ENCODE measurements at regions not wholly inside any gene's neighbourhood (a gene's known extent, or its start where the extent isn't known, plus 50 kb on each side); places are given as distances from the start of the nearest gene placed in this dataset.
"Not testable (repeated sequence)": the region's sequence is repeated elsewhere in the genome, so short reads cannot be mapped to it uniquely, and the experiment has no call there.

DNA sequence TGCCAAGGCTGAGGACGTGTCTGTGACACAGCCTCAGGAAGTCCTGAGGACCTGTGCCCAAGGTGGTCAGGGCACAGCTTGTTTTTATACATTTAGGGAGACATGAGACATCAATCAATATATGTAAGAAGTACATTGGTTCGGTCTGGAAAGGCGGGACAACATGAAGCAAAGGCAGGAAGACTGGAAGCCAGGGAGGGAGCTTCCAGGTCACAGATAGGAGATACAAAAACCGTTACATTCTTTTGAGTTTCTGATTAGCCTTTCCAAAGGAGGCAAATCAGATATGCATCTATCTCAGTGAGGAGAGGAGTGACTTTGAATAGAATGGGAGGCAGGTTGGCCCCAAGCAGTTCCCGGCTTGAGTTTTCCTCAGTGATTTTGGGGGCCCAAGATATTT, 127.1 kb upstream of the SGCG start:
- TF ChIP-seq, protein P1, sequence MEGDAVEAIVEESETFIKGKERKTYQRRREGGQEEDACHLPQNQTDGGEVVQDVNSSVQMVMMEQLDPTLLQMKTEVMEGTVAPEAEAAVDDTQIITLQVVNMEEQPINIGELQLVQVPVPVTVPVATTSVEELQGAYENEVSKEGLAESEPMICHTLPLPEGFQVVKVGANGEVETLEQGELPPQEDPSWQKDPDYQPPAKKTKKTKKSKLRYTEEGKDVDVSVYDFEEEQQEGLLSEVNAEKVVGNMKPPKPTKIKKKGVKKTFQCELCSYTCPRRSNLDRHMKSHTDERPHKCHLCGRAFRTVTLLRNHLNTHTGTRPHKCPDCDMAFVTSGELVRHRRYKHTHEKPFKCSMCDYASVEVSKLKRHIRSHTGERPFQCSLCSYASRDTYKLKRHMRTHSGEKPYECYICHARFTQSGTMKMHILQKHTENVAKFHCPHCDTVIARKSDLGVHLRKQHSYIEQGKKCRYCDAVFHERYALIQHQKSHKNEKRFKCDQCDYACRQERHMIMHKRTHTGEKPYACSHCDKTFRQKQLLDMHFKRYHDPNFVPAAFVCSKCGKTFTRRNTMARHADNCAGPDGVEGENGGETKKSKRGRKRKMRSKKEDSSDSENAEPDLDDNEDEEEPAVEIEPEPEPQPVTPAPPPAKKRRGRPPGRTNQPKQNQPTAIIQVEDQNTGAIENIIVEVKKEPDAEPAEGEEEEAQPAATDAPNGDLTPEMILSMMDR (conservative IDR thresholded peaks at IDR 0.05 in 1 of 2, IDR thresholded peaks at IDR 0.05 in 1 of 2; ENCODE audit: extremely low read depth in 1 of 2, insufficient read depth in 1 of 2, low read depth in 1 of 2, low read length in 2 of 2) = not testable (repeated sequence)
- TF ChIP-seq EZH2 (IDR thresholded peaks at IDR 0.05; ENCODE audit: borderline replicate concordance, low read length) = not testable (repeated sequence)

Measured in mammary epithelial cell (primary cell).